ENCODE measurements at regions not wholly inside any gene's neighbourhood (a gene's known extent, or its start where the extent isn't known, plus 50 kb on each side); places are given as distances from the start of the nearest gene placed in this dataset.
A peak's percentile ranks its signal among the peaks of the same experiment; 100 is the strongest.
"Not testable (repeated sequence)": the region's sequence is repeated elsewhere in the genome, so short reads cannot be mapped to it uniquely, and the experiment has no call there.

GRCh38 chr2:128414946-128415778 lies 96.5 kb upstream of the HS6ST1 start:
- DNase-seq (ENCODE audit: low read depth), result no peak

DNA sequence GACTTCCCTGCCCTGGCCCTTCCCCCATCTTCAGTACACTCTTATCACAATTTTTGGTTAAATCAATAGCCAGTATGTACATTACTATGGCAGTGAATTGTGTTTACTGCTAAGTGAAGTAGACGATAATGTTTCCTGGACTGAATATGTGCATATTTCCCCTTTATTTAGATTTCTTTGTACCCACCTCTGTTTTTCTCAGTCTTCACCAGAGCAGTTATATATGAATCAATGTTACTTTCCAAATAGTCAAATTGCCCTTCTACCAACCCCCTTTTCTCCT lies 97.1 kb upstream of the HS6ST1 start:
- DNase-seq (ENCODE audit: low read depth), result no peak

- no peak for DNase-seq (ENCODE audit: low read depth)
These were observed 97.6 kb upstream of the HS6ST1 start for GRCh38 chr2:128416109-128416785.

- no peak for DNase-seq (ENCODE audit: low read depth)
These were observed 98.1 kb upstream of the HS6ST1 start for GRCh38 chr2:128416806-128417205.

DNA sequence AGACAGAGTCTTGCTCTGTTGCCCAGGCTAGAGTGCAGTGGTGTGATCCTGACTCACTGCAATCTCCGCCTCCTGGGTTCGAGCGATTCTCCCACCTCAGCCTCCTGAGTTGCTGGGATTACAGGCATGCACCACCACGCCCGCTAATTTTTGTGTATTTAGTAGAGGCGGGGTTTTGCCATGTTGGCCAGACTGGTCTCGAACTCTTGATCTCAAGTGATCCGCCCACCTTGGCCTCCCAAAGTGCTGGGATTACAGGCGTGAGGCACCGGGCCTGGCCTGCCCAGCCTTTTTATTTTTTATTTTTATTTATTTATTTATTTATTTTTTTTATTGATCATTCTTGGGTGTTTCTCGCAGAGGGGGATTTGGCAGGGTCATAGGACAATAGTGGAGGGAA lies 98.6 kb upstream of the HS6ST1 start:
- DNase-seq (ENCODE audit: low read depth), result not testable (repeated sequence)

- DNase-seq (ENCODE audit: low read depth), result no peak
These were observed 101.5 kb upstream of the HS6ST1 start for GRCh38 chr2:128420131-128420530.

DNA sequence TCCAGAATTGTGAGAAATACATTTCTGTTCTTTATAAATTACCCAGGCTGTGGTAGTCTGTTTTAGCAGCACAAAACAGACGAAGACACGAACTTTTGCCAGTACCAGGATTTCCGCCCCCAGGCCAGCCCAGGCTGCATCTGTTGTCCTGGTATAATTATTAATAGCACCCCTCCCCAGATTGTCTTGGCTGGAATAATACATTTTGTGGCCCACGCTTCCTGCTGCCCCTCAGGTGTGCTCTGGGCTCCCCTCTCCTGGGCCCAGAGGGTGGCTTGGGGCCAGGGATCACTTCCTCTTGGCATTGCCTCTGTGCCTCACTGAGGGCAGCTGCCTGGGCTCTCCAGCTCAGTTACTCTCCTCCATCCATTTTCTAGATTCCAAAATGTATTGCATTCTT lies 102.1 kb upstream of the HS6ST1 start:
- no peak for DNase-seq (ENCODE audit: low read depth)

DNA sequence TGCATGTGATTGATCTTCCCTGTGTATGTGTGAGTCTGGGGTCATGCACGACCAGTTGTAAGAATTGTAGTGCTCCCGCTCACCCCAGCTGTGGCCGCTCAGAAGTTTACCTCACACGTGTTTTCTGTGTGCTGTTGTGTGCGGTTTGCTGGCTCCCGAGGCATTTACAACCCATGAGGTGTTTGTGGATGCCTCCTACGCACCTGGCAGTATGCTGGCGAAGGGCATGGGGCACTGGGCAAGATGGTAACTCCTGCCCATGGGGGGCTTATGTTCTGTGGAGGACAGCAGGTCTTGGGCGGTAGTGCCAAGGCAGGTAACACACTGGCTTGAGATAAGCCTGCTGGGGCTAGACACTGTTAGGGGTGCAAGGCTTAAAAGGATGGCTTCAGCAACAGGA lies 102.6 kb upstream of the HS6ST1 start:
- no peak for DNase-seq (ENCODE audit: low read depth)

DNA sequence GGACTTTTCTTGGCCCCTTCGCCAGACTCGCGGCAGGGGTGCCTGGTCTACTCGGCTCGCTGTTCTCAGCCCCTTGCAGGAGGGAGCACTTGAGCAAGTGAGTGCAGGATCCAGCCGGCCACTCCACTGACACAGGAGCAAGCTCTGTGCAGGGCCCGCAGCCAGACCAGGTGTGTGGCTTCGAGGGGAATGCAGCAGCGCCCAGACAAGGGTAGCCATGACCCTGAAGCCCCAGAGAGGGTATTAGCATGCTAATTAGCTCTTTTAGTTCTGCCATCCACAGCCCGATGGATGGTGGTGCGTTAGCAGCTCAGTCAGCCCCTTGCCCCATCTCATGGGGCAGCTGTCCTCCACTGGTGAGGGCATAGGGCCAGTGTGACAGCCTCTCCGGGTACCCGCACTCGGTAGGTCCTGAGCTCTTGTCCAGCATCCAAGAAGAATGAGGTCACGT lies 103.2 kb upstream of the HS6ST1 start:
- no peak for DNase-seq (ENCODE audit: low read depth)

- peak; percentile 81 for DNase-seq (ENCODE audit: low read depth)
These were observed 103.9 kb upstream of the HS6ST1 start for GRCh38 chr2:128422571-128422970.

DNA sequence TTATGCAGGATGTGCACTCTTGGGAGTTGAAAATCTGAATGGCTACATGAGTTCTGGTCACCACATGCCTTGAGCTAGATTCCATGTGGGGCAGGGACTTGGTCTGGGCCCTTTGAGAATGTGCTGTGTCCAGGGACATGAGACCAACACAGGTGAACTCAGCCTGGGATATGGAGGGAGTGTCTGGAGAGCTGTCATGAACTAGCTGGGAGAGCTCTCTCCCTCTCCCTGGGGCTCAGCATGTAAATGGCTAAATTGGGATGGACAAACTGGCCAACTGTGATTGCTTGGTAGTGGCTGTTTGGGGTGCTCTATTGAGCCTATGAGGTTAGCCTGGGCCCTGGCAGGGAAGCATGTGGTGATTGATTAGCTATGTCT lies 105.1 kb upstream of the HS6ST1 start:
- DNase-seq (ENCODE audit: low read depth), result no peak

- no peak for DNase-seq (ENCODE audit: low read depth)
These were observed 105.9 kb upstream of the HS6ST1 start for GRCh38 chr2:128424406-128425171.

DNA sequence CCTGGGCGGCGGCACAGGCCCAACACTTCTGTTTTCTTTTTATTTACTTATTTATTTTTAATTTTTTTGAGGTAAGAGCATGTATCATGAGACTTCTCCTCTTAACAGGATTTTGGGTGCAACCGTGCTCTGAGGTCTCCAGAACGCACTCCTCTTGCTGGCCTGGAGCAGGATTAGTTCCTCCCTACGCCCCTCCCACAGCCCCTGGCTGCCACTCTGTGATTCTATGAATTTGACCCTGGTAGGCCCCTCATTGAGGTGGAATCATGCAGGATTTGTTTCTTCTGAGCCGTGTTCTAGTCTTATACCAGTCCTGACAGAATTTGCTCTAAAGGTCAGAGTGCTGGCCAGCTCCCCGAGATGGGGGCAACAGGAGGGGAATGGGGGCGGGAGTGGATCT lies 106.5 kb upstream of the HS6ST1 start:
- no peak for DNase-seq (ENCODE audit: low read depth)

DNA sequence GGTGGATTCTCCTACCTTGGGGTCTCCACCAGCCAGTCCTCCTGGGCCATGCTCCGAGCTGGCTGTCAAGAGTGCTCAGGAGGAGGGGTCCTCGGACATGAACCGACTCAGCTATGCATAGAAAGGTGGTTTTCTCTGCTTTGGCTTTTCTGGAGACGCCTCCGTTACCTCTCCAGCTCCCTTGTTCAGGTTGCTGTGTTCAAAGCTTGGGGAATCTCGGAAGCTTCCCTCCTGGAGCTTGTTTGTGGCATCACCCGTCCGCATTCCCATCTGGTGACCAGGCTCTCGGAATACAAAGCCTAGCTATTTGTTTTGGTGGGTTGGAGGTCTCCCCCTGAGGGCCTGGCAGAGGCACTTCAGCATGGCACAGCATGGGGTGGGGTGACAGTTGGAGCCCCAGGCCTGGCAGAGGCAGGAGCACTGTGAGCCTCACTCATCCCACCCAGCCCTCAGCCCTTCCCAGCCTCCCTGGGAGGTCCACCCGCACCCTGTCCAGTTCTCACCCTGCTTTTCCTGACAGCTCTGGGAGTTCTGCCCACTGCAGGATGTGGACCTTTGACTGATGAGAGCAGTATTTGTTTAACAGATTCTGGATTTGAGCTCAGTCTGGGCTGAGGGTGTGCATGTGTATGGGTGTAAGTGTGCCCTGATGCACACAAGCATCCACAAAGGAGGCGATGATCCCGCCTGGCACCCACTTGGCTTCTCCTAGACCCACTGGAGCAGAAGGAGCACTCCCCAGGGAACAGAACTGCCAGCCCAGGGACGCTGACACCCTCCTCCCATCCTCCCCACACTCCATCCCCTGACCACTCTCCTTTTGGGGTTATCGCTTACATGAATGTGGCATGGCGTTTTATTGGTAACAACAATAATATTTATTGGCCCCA lies 107.3 kb upstream of the HS6ST1 start:
- DNase-seq (ENCODE audit: low read depth), result no peak

GRCh38 chr2:128427413-128427755 lies 108.7 kb upstream of the HS6ST1 start:
- DNase-seq (ENCODE audit: low read depth), result no peak

GRCh38 chr2:128428415-128428814 lies 109.7 kb upstream of the HS6ST1 start:
- no peak for DNase-seq (ENCODE audit: low read depth)

- DNase-seq (ENCODE audit: low read depth), result no peak
These were observed 113.8 kb upstream of the HS6ST1 start for GRCh38 chr2:128432423-128432822.

GRCh38 chr2:128433911-128434550 lies 115.4 kb upstream of the HS6ST1 start:
- no peak for DNase-seq (ENCODE audit: low read depth)

DNA sequence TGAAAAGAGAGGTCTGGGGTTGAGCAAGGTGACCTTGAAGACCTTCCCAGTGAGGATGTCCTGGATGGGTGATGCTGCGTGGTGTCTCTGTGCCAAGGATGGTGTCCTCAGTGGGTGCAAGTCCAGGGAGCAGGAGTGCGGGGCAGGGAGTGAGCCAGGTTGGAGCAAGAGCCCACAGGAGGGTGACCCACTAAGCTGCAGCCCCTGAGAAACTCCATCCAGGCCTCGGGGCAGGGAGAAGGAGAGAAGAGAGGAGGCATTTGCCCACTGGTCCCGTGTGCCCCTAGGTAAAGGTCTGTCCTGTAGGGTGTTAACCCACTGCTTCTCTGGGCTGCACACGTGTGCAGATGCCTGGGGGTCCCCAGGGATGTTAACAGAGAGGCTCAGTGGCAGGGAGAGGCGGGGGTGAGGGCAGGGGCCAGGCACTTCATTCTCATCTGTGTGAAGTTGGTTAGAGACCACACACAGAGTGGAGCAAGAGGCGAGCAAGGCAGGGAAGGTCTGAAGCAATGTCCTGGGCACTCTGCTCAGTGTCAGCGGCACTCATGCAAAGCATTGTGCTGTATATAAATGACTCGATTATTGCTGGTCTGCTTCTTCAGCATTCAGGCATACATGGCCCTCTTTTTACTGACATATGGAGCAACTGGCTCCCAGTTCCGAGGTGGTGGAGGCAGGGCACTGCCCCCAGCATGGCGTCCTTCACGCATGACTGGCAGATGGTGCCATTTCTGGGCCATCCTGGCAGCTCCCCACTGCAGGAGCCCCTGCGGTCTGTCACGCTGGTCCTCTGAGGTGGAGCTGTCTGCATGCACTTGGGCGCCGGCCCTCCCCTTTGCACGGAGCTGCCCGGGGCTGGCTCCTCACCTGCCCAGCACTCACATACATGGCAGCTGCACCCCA lies 117.2 kb upstream of the HS6ST1 start:
- DNase-seq (ENCODE audit: low read depth), result no peak

- DNase-seq (ENCODE audit: low read depth), result no peak
These were observed 118.0 kb upstream of the HS6ST1 start for GRCh38 chr2:128436479-128437203.
